ENCODE measurements at regions not wholly inside any gene's neighbourhood (a gene's known extent, or its start where the extent isn't known, plus 50 kb on each side); places are given as distances from the start of the nearest gene placed in this dataset.
A peak's percentile ranks its signal among the peaks of the same experiment; 100 is the strongest.

DNA sequence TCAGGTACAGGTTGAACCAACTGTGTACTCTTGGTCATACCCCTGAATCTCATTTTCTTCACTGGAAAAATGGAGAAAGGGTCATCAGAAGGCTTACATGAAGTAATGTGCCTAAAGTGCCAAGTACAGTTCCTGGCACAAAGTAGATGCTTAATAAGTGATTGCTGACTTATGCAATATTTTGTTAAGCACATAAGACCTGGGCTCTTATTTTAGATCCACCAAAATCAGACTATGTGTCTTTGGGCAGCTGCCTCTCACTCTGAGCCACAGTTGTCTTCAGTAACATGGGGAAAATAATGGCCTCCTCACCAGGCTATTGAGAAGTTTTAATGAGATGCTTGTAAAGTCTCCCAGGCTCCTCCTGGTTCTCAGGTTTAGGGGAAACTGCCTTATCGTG, 74.3 kb upstream of the TRABD2B start:
- H3K4me2 ChIP-seq = no peak overlapping the region

DNA sequence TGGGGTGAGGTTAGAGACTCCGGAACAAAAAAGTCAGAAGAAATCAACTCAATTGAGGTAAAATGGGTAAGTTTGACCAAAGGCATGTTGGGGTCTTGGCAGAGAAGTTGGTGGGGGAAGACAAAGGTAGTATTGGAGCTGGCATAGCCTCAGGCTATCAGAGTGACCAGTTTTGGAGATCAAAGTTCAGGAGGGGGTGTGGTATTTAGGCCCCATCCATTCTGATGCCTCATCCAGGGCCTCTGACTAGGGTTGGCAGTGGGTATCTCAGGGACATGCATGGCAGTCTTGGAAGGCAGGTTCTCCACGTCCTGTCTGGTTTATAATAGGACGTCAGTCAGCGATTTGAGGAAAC, 73.2 kb upstream of the TRABD2B start:
- Histone ChIP-seq H3K4me2 (no peak overlapping the region), H3K27ac (no peak overlapping the region), H3K79me2 (ENCODE audit: low read depth) (no peaks in the 10 kb centered on the region), H2AFZ (no peak overlapping the region), H3F3A (ENCODE audit: insufficient read depth, low read depth) (no peaks in the 10 kb centered on the region), H3K27me3 (ENCODE audit: insufficient read depth, low read depth) (no peaks in the 10 kb centered on the region), H3K9me3 (ENCODE audit: insufficient read depth, low read depth) (no peaks in the 10 kb centered on the region), H4K20me1 (ENCODE audit: insufficient read depth) (no peaks in the 10 kb centered on the region), H3K9me2 (ENCODE audit: insufficient read depth) (no peaks in the 10 kb centered on the region), H3K4me1 (replicated peaks; ENCODE audit: insufficient read depth) (no peaks in the 10 kb centered on the region), H3K4me3 (no peak overlapping the region), H3K36me3 (ENCODE audit: low read depth) (no peaks in the 10 kb centered on the region)
- DNase-seq = no peak
- ChIA-PET POLR2A (ENCODE audit: unreplicated experiment) (no interaction called here), CTCF (no interaction called here)
- TF ChIP-seq CTCF (conservative IDR thresholded peaks at IDR 0.05) = no peak
- BruUV-seq (replicated peaks) = no TSS peak
- intact Hi-C loops (cut with micrococcal nuclease; ENCODE audit: unreplicated experiment) = no loop called here

More for the DNA sequence above, 74.3 kb upstream of the TRABD2B start:
- no peak for TF ChIP-seq CTCF (conservative IDR thresholded peaks at IDR 0.05)
- no peak for TF ChIP-seq EZH2 (IDR thresholded peaks at IDR 0.05; ENCODE audit: low read depth)
- intact Hi-C loops (cut with micrococcal nuclease; ENCODE audit: unreplicated experiment) = no loop called here
- no peaks in the 10 kb centered on the region for H3K79me2 ChIP-seq (ENCODE audit: low read depth)
- DNase-seq = no peak
- H3F3A ChIP-seq (ENCODE audit: insufficient read depth, low read depth) = no peaks in the 10 kb centered on the region
- H3K4me1 ChIP-seq (replicated peaks; ENCODE audit: insufficient read depth) = no peaks in the 10 kb centered on the region
- H4K20me1 ChIP-seq (ENCODE audit: insufficient read depth) = no peaks in the 10 kb centered on the region
- no peaks in the 10 kb centered on the region for H3K9me3 ChIP-seq (ENCODE audit: insufficient read depth, low read depth)
- H3K4me3 ChIP-seq = no peak overlapping the region
- ChIA-PET CTCF (no interaction called here), POLR2A (ENCODE audit: unreplicated experiment) (no interaction called here)
- no peaks in the 10 kb centered on the region for H3K27me3 ChIP-seq (ENCODE audit: insufficient read depth, low read depth)
- no peak overlapping the region for H2AFZ ChIP-seq
- H3K9me2 ChIP-seq (ENCODE audit: insufficient read depth) = no peaks in the 10 kb centered on the region
- no peak overlapping the region for H3K27ac ChIP-seq
- H3K36me3 ChIP-seq (ENCODE audit: low read depth) = no peaks in the 10 kb centered on the region
- no TSS peak for BruUV-seq (replicated peaks)

- no peak overlapping the region for H2AFZ ChIP-seq
- H3F3A ChIP-seq (ENCODE audit: insufficient read depth, low read depth) = no peaks in the 10 kb centered on the region
- no peak overlapping the region for H3K4me2 ChIP-seq
- peak in 1 of 2 experiments; percentile 35 for DNase-seq
- CTCF ChIA-PET = no interaction called here
- H3K27me3 ChIP-seq (ENCODE audit: insufficient read depth, low read depth) = no peaks in the 10 kb centered on the region
- BruUV-seq (replicated peaks) = no TSS peak
- no peaks in the 10 kb centered on the region for H4K20me1 ChIP-seq (ENCODE audit: insufficient read depth)
- H3K4me3 ChIP-seq = no peak overlapping the region
- H3K36me3 ChIP-seq (ENCODE audit: low read depth) = no peaks in the 10 kb centered on the region
- no peaks in the 10 kb centered on the region for H3K9me3 ChIP-seq (ENCODE audit: insufficient read depth, low read depth)
- no peaks in the 10 kb centered on the region for H3K79me2 ChIP-seq (ENCODE audit: low read depth)
- no peak overlapping the region for H3K27ac ChIP-seq
- intact Hi-C loops (cut with micrococcal nuclease; ENCODE audit: unreplicated experiment) = no loop called here
- no peaks in the 10 kb centered on the region for H3K9me2 ChIP-seq (ENCODE audit: insufficient read depth)
- no peaks in the 10 kb centered on the region for H3K4me1 ChIP-seq (replicated peaks; ENCODE audit: insufficient read depth)
- POLR2A ChIA-PET (ENCODE audit: unreplicated experiment) = interaction anchor here (0.7 kb wide), 1 partner anchor 891 kb away, joined by 7 read pairs; no protein-coding TSS in a partner anchor
- TF ChIP-seq EZH2 (IDR thresholded peaks at IDR 0.05; ENCODE audit: low read depth) = no peak
- no peak for TF ChIP-seq CTCF (conservative IDR thresholded peaks at IDR 0.05)
These were observed 72.6 kb upstream of the TRABD2B start for GRCh38 chr1:48069662-48070395.
